IMR-90 (cell line): ENCODE measurements at regions not wholly inside any gene's neighbourhood (a gene's known extent, or its start where the extent isn't known, plus 50 kb on each side); places are given as distances from the start of the nearest gene placed in this dataset.

Experiments
- ATAC-seq: fragments of 200-7000 bp; cut with Tn5 transposase; 2 replicates; pipeline ENCODE4 v1.9.1; 2020; ENCODE audit warnings: low read depth, mild to moderate bottlenecking, moderate library complexity
- BruUV-seq: library from RNA; stranded (reverse); fragments of 400-500 nt; replicated peaks from 2 replicates; lab custom pipeline; 2021; lab: Mats Ljungman, UMichigan
- CTCF ChIA-PET: fragments of 300-600 bp; formaldehyde crosslinking; extraction: SDS; loops from one replicate; lab custom pipeline; 2021; ENCODE audit warnings: antibody characterized with exemption; lab: Yijun Ruan, JAX
- POLR2A ChIA-PET: fragments of 300-600 bp; sonication (Branson Sonifier 250); formaldehyde crosslinking; loops from one replicate; lab custom pipeline; 2022; ENCODE audit warnings: antibody characterized with exemption; ENCODE audit not compliant: unreplicated experiment; lab: Charles Lee
- DNase-seq: peaks from one replicate; pipeline ENCODE4 v3.0.0; 2013
- H2AFZ ChIP-seq: replicated peaks from 2 replicates; pipeline ENCODE3; 2013; ENCODE audit warnings: low read length, mild to moderate bottlenecking; ENCODE audit not compliant: poor library complexity
- H2AK5ac ChIP-seq: 2 replicates; pipeline ENCODE4 v1.6.1; 2013; ENCODE audit warnings: low read depth, low read length, inconsistent platforms
- H2AK9ac ChIP-seq: replicated peaks from 2 replicates; pipeline ENCODE3; 2013; ENCODE audit warnings: mild to moderate bottlenecking, low read depth, low read length, moderate library complexity; ENCODE audit not compliant: poor library complexity
- H2BK120ac ChIP-seq: 2 replicates; pipeline ENCODE4 v1.6.1; 2013; ENCODE audit warnings: low read depth, low read length, inconsistent platforms
- H2BK15ac ChIP-seq: 3 replicates; pipeline ENCODE4 v1.6.1; 2013; ENCODE audit warnings: low read depth, low read length, inconsistent platforms
- H2BK20ac ChIP-seq: 2 replicates; pipeline ENCODE4 v1.6.1; 2013; ENCODE audit warnings: low read depth, mild to moderate bottlenecking, inconsistent platforms, low read length, moderate library complexity
- H2BK5ac ChIP-seq: 2 replicates; pipeline ENCODE4 v1.6.1; 2013; ENCODE audit warnings: mild to moderate bottlenecking, low read depth, low read length, inconsistent platforms; ENCODE audit not compliant: poor library complexity, severe bottlenecking
- H3K14ac ChIP-seq: replicated peaks from 2 replicates; pipeline ENCODE4 v1.6.1; 2013; ENCODE audit warnings: low read depth, low read length, inconsistent platforms
- H3K18ac ChIP-seq: 2 replicates; pipeline ENCODE4 v1.6.1; 2013; ENCODE audit warnings: low read depth, low read length, control low read depth
- H3K23ac ChIP-seq: 2 replicates; pipeline ENCODE4 v1.6.1; 2013; ENCODE audit warnings: low read depth, low read length, inconsistent platforms
- H3K27ac ChIP-seq: 2 replicates; pipeline ENCODE4 v1.5.1; 2013; ENCODE audit warnings: mild to moderate bottlenecking, control low read depth, low read length; ENCODE audit not compliant: insufficient read depth
- H3K27me3 ChIP-seq: 2 replicates; pipeline ENCODE4 v1.6.1; 2013; ENCODE audit warnings: low read length; ENCODE audit not compliant: control insufficient read depth, insufficient read depth
- H3K36me3 ChIP-seq: 2 replicates; pipeline ENCODE4 v1.6.1; 2013; ENCODE audit warnings: low read length, mixed read lengths; ENCODE audit not compliant: control insufficient read depth, insufficient read depth
- H3K4ac ChIP-seq: 2 replicates; pipeline ENCODE4 v1.6.1; 2013; ENCODE audit warnings: low read depth, low read length, inconsistent platforms
- H3K4me1 ChIP-seq: 2 replicates; pipeline ENCODE4 v1.6.1; 2013; ENCODE audit warnings: low read length, mixed read lengths; ENCODE audit not compliant: control insufficient read depth, insufficient read depth
- H3K4me2 ChIP-seq: 2 replicates; pipeline ENCODE4 v1.6.1; 2013; ENCODE audit warnings: low read depth, mild to moderate bottlenecking, control low read depth, low read length, moderate library complexity
- H3K4me3 ChIP-seq: 2 replicates; pipeline ENCODE4 v1.5.1; 2013; ENCODE audit warnings: low read depth, mild to moderate bottlenecking, control low read depth, low read length, moderate library complexity; ENCODE audit not compliant: insufficient read depth
- H3K56ac ChIP-seq: 2 replicates; pipeline ENCODE4 v1.6.1; 2013; ENCODE audit warnings: low read length, inconsistent platforms; ENCODE audit not compliant: insufficient read depth; ENCODE audit errors: extremely low read depth
- H3K79me1 ChIP-seq, 2 experiments: 2 replicates each; pipeline ENCODE4 v1.6.1; 2013; ENCODE audit warnings: low read length in 2 of 2, inconsistent platforms in 1 of 2, low read depth in 1 of 2
- H3K9ac ChIP-seq: 2 replicates; pipeline ENCODE4 v1.6.1; 2013; ENCODE audit warnings: low read depth, low read length, control low read depth
- H3K9me1 ChIP-seq: 2 replicates; pipeline ENCODE4 v1.6.1; 2013; ENCODE audit warnings: low read length, inconsistent platforms; ENCODE audit not compliant: insufficient read depth
- H3K9me3 ChIP-seq: 2 replicates; pipeline ENCODE4 v1.6.1; 2013; ENCODE audit warnings: low read length; ENCODE audit not compliant: control insufficient read depth, insufficient read depth
- H4K20me1 ChIP-seq: 2 replicates; pipeline ENCODE4 v1.6.1; 2013; ENCODE audit warnings: low read length, inconsistent platforms; ENCODE audit not compliant: insufficient read depth
- H4K5ac ChIP-seq: 2 replicates; pipeline ENCODE4 v1.6.1; 2013; ENCODE audit warnings: mild to moderate bottlenecking, low read depth, low read length, control low read depth
- H4K8ac ChIP-seq, 2 experiments: 2 replicates each; pipeline ENCODE4 v1.6.1; 2013; ENCODE audit warnings: low read depth in 2 of 2, low read length in 2 of 2, control low read depth in 1 of 2, inconsistent platforms in 1 of 2
- H4K91ac ChIP-seq: 2 replicates; pipeline ENCODE4 v1.6.1; 2013; ENCODE audit warnings: low read depth, low read length, inconsistent platforms; ENCODE audit not compliant: insufficient read depth
- CTCF ChIP-seq: conservative IDR thresholded peaks from 2 replicates; pipeline ENCODE4 v1.5.1; 2012; ENCODE audit warnings: mild to moderate bottlenecking, low read depth, low read length, improper control_type of control experiment
- MAFK ChIP-seq: IDR thresholded peaks from 2 replicates; pipeline ENCODE4 v1.6.1; 2012; ENCODE audit warnings: low read depth, low read length, improper control_type of control experiment
- RAD21 ChIP-seq: IDR thresholded peaks from 2 replicates; pipeline ENCODE4 v1.6.1; 2012; ENCODE audit warnings: low read length, improper control_type of control experiment
- SMC3 ChIP-seq: fragments of 150-350 bp; IDR thresholded peaks from 2 replicates; pipeline ENCODE4 v1.6.1; 2016; ENCODE audit warnings: low read depth, mild to moderate bottlenecking, antibody characterized with exemption, low read length, moderate library complexity
- WGBS, 2 experiments: methylation state at CpG; one replicate each; pipeline versions ENCODE4 v1.1.5 to v1.1.7; 2013; ENCODE audit warnings: missing lambda C conversion rate in 2 of 2; ENCODE audit not compliant: insufficient read length in 1 of 2; ENCODE audit errors: extremely low coverage in 2 of 2; 5-methylcytosine and 5-hydroxymethylcytosine counted together
- dilution Hi-C: fragments of 300-500 bp; cut with HindIII; formaldehyde crosslinking; loops from one replicate; pipeline ENCODE4 v1.14.3; 2018; ENCODE audit warnings: low sequenced_read_pairs; ENCODE audit not compliant: unreplicated experiment
- in situ Hi-C: fragments of 300-500 bp; cut with MboI; formaldehyde crosslinking; loops from 3 replicates; pipeline ENCODE4 v1.14.3; 2019; ENCODE audit warnings: low sequenced_read_pairs, inconsistent platforms, mixed read lengths
- intact Hi-C: fragments of 100-400 bp; cut with micrococcal nuclease; formaldehyde crosslinking; loops from 2 replicates; pipeline ENCODE4 v1.10.0; 2022

GRCh38 chr15:77870195-77871065 is 207.1 kb downstream of the TBC1D2B start:
- ChIA-PET CTCF (interaction anchor here (0.6 to 1.2 kb wide), 2 partner anchors 15 to 24 kb away, joined by 3 read pairs; no protein-coding TSS in a partner anchor), POLR2A (no interaction called here)
- no peak overlapping the region for H3K9ac ChIP-seq
- in situ Hi-C loops: no loop called here
- H4K8ac ChIP-seq: no peak overlapping the region
- no peak overlapping the region for H2BK5ac ChIP-seq
- no peak overlapping the region for H2BK15ac ChIP-seq
- no peak overlapping the region for H3K14ac ChIP-seq
- intact Hi-C loops: no loop called here
- peaks cover 5% of the 10 kb centered on the region for H3K27me3 ChIP-seq
- no peak overlapping the region for H2BK20ac ChIP-seq
- peak; percentile 96 for ATAC-seq
- H4K91ac ChIP-seq: no peak overlapping the region
- no peak overlapping the region for H3K56ac ChIP-seq
- H2AK9ac ChIP-seq: no peak overlapping the region
- no peak overlapping the region for H2AK5ac ChIP-seq
- no peak overlapping the region for H3K18ac ChIP-seq
- TF ChIP-seq SMC3: peak; percentile 57
- peak; percentile 63 for TF ChIP-seq CTCF
- no peak for TF ChIP-seq MAFK
- peak; percentile 46 for TF ChIP-seq RAD21
- peak; percentile 53 for DNase-seq
- H2AFZ ChIP-seq: peak overlapping the region; percentile 43
- no peaks in the 10 kb centered on the region for H3K9me3 ChIP-seq
- no peak overlapping the region for H2BK120ac ChIP-seq
- no peak overlapping the region for H4K5ac ChIP-seq
- H3K4me2 ChIP-seq: no peak overlapping the region
- dilution Hi-C loops: no loop called here
- no peaks in the 10 kb centered on the region for H3K79me1 ChIP-seq
- no peak overlapping the region for H3K27ac ChIP-seq
- BruUV-seq: no TSS peak
- no peaks in the 10 kb centered on the region for H3K9me1 ChIP-seq
- H4K20me1 ChIP-seq: no peaks in the 10 kb centered on the region
- WGBS, 2 experiments: 31% methylated on average over 7 of the region's 21 CpGs; no CpG with 5 or more reads in 1 of the 2 experiments
- H3K4ac ChIP-seq: no peak overlapping the region
- no peaks in the 10 kb centered on the region for H3K4me1 ChIP-seq
- no peak overlapping the region for H3K23ac ChIP-seq
- no peaks in the 10 kb centered on the region for H3K36me3 ChIP-seq
- H3K4me3 ChIP-seq: no peak overlapping the region
